ENCODE measurements at regions not wholly inside any gene's neighbourhood (a gene's known extent, or its start where the extent isn't known, plus 50 kb on each side); places are given as distances from the start of the nearest gene placed in this dataset.

GRCh38 chr3:73697020-73697419, 72.3 kb upstream of the PDZRN3 start:
- Histone ChIP-seq H3K27me3 (replicated peaks; ENCODE audit: insufficient read depth, low read depth, low read length, poor library complexity) (no peaks in the 10 kb centered on the region), H3K9me3 (ENCODE audit: low read depth, low read length, poor library complexity, severe bottlenecking) (no peaks in the 10 kb centered on the region), H3K4me3 (ENCODE audit: low read depth, low read length, poor library complexity, severe bottlenecking) (no peak overlapping the region), H3K27ac (ENCODE audit: low read depth, low read length, poor library complexity, severe bottlenecking) (no peak overlapping the region), H3K36me3 (ENCODE audit: insufficient read depth, low read length, poor library complexity, severe bottlenecking) (no peaks in the 10 kb centered on the region), H3K4me1 (ENCODE audit: insufficient read depth, low read length, poor library complexity, severe bottlenecking) (no peaks in the 10 kb centered on the region)
- ChIA-PET CTCF (no interaction called here), POLR2A (ENCODE audit: low non-redundant PET) (no interaction called here)
- no TSS peak for BruUV-seq (replicated peaks)
- TF ChIP-seq CTCF (conservative IDR thresholded peaks at IDR 0.05; ENCODE audit: low read depth, low read length), result no peak
- no peak for DNase-seq (ENCODE audit: low spot score)
- intact Hi-C loops (cut with micrococcal nuclease; ENCODE audit: unreplicated experiment), result no loop called here

GRCh38 chr3:73695841-73696240, 71.1 kb upstream of the PDZRN3 start:
- CTCF ChIA-PET, result no interaction called here
- no peak overlapping the region for H3K27ac ChIP-seq (ENCODE audit: low read depth, low read length, poor library complexity, severe bottlenecking)
- POLR2A ChIA-PET (ENCODE audit: low non-redundant PET), result no interaction called here
- H3K27me3 ChIP-seq (replicated peaks; ENCODE audit: insufficient read depth, low read depth, low read length, poor library complexity), result no peaks in the 10 kb centered on the region
- H3K4me3 ChIP-seq (ENCODE audit: low read depth, low read length, poor library complexity, severe bottlenecking), result no peak overlapping the region
- no TSS peak for BruUV-seq (replicated peaks)
- no peak for DNase-seq (ENCODE audit: low spot score)
- no peaks in the 10 kb centered on the region for H3K36me3 ChIP-seq (ENCODE audit: insufficient read depth, low read length, poor library complexity, severe bottlenecking)
- intact Hi-C loops (cut with micrococcal nuclease; ENCODE audit: unreplicated experiment), result no loop called here
- H3K4me1 ChIP-seq (ENCODE audit: insufficient read depth, low read length, poor library complexity, severe bottlenecking), result no peaks in the 10 kb centered on the region
- no peaks in the 10 kb centered on the region for H3K9me3 ChIP-seq (ENCODE audit: low read depth, low read length, poor library complexity, severe bottlenecking)
- TF ChIP-seq EZH2 (IDR thresholded peaks at IDR 0.05; ENCODE audit: borderline replicate concordance, low read depth, low read length, poor library complexity, severe bottlenecking) (no peak), CTCF (conservative IDR thresholded peaks at IDR 0.05; ENCODE audit: low read depth, low read length) (no peak)

- Histone ChIP-seq H3K36me3 (ENCODE audit: insufficient read depth, low read length, poor library complexity, severe bottlenecking) (no peaks in the 10 kb centered on the region), H3K4me3 (ENCODE audit: low read depth, low read length, poor library complexity, severe bottlenecking) (no peak overlapping the region), H3K27ac (ENCODE audit: low read depth, low read length, poor library complexity, severe bottlenecking) (no peak overlapping the region), H3K9me3 (ENCODE audit: low read depth, low read length, poor library complexity, severe bottlenecking) (no peaks in the 10 kb centered on the region), H3K27me3 (replicated peaks; ENCODE audit: insufficient read depth, low read depth, low read length, poor library complexity) (no peaks in the 10 kb centered on the region), H3K4me1 (ENCODE audit: insufficient read depth, low read length, poor library complexity, severe bottlenecking) (no peaks in the 10 kb centered on the region)
- ChIA-PET CTCF (no interaction called here), POLR2A (ENCODE audit: low non-redundant PET) (no interaction called here)
- TF ChIP-seq EZH2 (IDR thresholded peaks at IDR 0.05; ENCODE audit: borderline replicate concordance, low read depth, low read length, poor library complexity, severe bottlenecking) (no peak), CTCF (conservative IDR thresholded peaks at IDR 0.05; ENCODE audit: low read depth, low read length) (no peak)
- no peak for DNase-seq (ENCODE audit: low spot score)
- intact Hi-C loops (cut with micrococcal nuclease; ENCODE audit: unreplicated experiment), result no loop called here
- no TSS peak for BruUV-seq (replicated peaks)
Measured at GRCh38 chr3:73694983-73695757, 70.4 kb upstream of the PDZRN3 start.
